Heart left ventricle (tissue), 13 donors: ENCODE measurements at regions not wholly inside any gene's neighbourhood (a gene's known extent, or its start where the extent isn't known, plus 50 kb on each side); places are given as distances from the start of the nearest gene placed in this dataset.

Experiments
- POLR2A ChIP-seq, 2 donors: fragments of 450-650 bp; IDR thresholded peaks; one replicate each; pipeline ENCODE4 v1.6.1; 2017; ENCODE audit warnings: antibody characterized with exemption in 2 of 2, mild to moderate bottlenecking in 2 of 2, moderate library complexity in 2 of 2
- TF ChIP-seq, protein P1 (sequence below), 12 donors: fragments of 200-600 bp; sonication (generic) in 4 of 12; IDR thresholded peaks; one replicate each; pipeline versions ENCODE4 v1.5.0 to v1.8.0; 2018 to 2022; ENCODE audit warnings: antibody characterized with exemption in 12 of 12, mild to moderate bottlenecking in 5 of 12
- donor health status: ischemic (EF 13 %, LVEDD 7.1; RV severe dilation, severe dysfunction).
- donor health status: DM: no; HTN: yes; CAD: no.
- donor health status: DM: no; HTN: no; CAD: no.
- donor health status: ischemic (EF 25% LVEDD 6.9; RV normal size, moderate dysfunction).
- donor health status: ischemic (EF 25% LVEDD 5.7; RV mildly dilated, moderate dysfunction).
- donor health status: ischemic (EF 35%, LVEDD 5.7; RV mildly dilated, moderate dysfunction).
- donor health status: nonischemic (EF 11% LVEDD 7.7; RV severe dilation, severe dysfunction).
- donor health status: DM: yes; HTN: yes; CAD: no.
- donor health status: PGD.
- donor health status: ischemic (EF 29% LVEDD 5.4; RV normal size, mild dysfunction).
- donor health status: nonischemic (EF 23%, LVEDD 6.1; RV moderate dilation, normal function).

DNA sequence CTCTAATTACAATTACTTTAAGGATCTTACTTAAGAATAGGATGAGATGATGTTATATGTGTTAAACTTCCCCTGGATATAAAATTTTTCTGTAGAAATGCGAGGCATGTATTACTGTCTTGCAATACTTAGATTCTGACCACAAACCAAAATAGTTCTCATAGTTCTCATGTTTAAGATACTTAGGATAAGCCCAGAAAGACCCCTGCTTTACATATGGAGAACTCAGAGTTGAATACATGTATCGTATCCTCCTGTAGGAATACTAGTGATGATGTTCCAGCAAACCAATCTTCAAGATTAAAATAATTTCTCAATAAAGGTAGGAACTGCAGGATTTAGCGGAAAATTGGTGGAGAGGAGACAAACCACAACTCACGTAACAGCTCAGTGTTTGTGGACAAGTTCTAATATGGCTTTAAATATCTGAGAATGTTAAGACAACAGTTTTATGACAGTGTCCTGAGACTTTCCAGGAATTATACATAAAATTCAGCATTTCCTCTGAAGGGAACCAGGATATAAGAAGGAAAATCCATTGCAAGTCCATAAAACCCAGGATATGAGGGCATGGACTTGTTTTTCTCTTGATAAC, 114.7 kb upstream of the CRY1 start:
- TF ChIP-seq, protein P1, sequence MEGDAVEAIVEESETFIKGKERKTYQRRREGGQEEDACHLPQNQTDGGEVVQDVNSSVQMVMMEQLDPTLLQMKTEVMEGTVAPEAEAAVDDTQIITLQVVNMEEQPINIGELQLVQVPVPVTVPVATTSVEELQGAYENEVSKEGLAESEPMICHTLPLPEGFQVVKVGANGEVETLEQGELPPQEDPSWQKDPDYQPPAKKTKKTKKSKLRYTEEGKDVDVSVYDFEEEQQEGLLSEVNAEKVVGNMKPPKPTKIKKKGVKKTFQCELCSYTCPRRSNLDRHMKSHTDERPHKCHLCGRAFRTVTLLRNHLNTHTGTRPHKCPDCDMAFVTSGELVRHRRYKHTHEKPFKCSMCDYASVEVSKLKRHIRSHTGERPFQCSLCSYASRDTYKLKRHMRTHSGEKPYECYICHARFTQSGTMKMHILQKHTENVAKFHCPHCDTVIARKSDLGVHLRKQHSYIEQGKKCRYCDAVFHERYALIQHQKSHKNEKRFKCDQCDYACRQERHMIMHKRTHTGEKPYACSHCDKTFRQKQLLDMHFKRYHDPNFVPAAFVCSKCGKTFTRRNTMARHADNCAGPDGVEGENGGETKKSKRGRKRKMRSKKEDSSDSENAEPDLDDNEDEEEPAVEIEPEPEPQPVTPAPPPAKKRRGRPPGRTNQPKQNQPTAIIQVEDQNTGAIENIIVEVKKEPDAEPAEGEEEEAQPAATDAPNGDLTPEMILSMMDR (IDR thresholded peaks at IDR 0.05): no peak
- TF ChIP-seq POLR2A (IDR thresholded peaks at IDR 0.05): no peak
